HG03175 (cell line): ENCODE measurements at regions not wholly inside any gene's neighbourhood (a gene's known extent, or its start where the extent isn't known, plus 50 kb on each side); places are given as distances from the start of the nearest gene placed in this dataset.

Source experiments
- ATAC-seq: cut with Tn5 transposase; IDR thresholded peaks from one replicate; pipeline ENCODE4 v1.9.1; 2021; ENCODE audit warnings: mild to moderate bottlenecking, moderate library complexity; ENCODE audit not compliant: unreplicated experiment

GRCh38 chrX:9191392-9191791 is 157.5 kb upstream of the FAM9B start:
- no peak for ATAC-seq

GRCh38 chrX:9195199-9195880 is 161.4 kb upstream of the FAM9B start:
- ATAC-seq, result no peak

- ATAC-seq, result no peak
Measured at GRCh38 chrX:9196961-9197640, 163.2 kb upstream of the FAM9B start.

GRCh38 chrX:9204560-9204959 is 170.6 kb upstream of the FAM9B start:
- ATAC-seq, result no peak

GRCh38 chrX:9205599-9206223 is 171.8 kb upstream of the FAM9B start:
- no peak for ATAC-seq

GRCh38 chrX:9207142-9207541 is 173.2 kb upstream of the FAM9B start:
- ATAC-seq, result no peak

GRCh38 chrX:9211269-9211668 is 177.3 kb upstream of the FAM9B start:
- no peak for ATAC-seq

GRCh38 chrX:9221781-9222180 is 187.9 kb upstream of the FAM9B start:
- no peak for ATAC-seq

GRCh38 chrX:9222299-9222698 is 188.4 kb upstream of the FAM9B start:
- no peak for ATAC-seq

GRCh38 chrX:9227276-9227675 is 193.3 kb upstream of the FAM9B start:
- ATAC-seq, result no peak

GRCh38 chrX:9231491-9231890 is 197.6 kb upstream of the FAM9B start:
- ATAC-seq, result no peak

- ATAC-seq, result no peak
Measured at GRCh38 chrX:9233141-9233540, 199.2 kb upstream of the FAM9B start.

GRCh38 chrX:9234315-9234714 is 200.4 kb upstream of the FAM9B start:
- ATAC-seq, result no peak

GRCh38 chrX:9235722-9236121 is 201.8 kb upstream of the FAM9B start:
- no peak for ATAC-seq

GRCh38 chrX:9240956-9241355 is 207.0 kb upstream of the FAM9B start:
- no peak for ATAC-seq

- no peak for ATAC-seq
Measured at GRCh38 chrX:9241427-9241826, 207.5 kb upstream of the FAM9B start.

GRCh38 chrX:9249051-9249846 is 215.3 kb upstream of the FAM9B start:
- no peak for ATAC-seq

GRCh38 chrX:9252182-9252581 is 212.7 kb upstream of the TBL1X start:
- no peak for ATAC-seq

GRCh38 chrX:9253211-9253610 is 211.6 kb upstream of the TBL1X start:
- ATAC-seq, result no peak

- no peak for ATAC-seq
Measured at GRCh38 chrX:9257718-9258420, 207.0 kb upstream of the TBL1X start.
